ENCODE measurements at regions not wholly inside any gene's neighbourhood (a gene's known extent, or its start where the extent isn't known, plus 50 kb on each side); places are given as distances from the start of the nearest gene placed in this dataset.
A peak's percentile ranks its signal among the peaks of the same experiment; 100 is the strongest.

DNA sequence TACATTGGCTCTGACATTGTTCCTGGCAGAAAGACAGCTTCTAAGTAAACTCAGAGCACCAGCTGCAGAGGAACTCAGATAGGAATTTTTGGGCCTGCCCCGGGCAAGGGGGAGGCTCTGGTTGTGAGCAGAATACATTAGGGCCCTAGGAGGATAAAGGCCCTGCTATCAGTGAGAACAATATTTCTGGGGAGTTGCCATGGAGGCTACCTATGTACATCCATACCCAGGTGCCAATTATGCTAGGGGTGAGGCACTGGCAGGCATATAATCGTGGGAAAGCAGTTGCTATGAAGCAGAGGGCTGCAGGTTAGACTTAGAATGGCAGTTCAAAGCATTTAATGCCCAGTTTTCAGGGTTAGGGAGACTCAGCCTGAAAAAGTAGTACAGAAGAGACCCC, 273.5 kb upstream of the EDA2R start:
- no peak overlapping the region for H3K27ac ChIP-seq
- no peak for TF ChIP-seq ZFX (IDR thresholded peaks at IDR 0.05; ENCODE audit: borderline replicate concordance)

DNA sequence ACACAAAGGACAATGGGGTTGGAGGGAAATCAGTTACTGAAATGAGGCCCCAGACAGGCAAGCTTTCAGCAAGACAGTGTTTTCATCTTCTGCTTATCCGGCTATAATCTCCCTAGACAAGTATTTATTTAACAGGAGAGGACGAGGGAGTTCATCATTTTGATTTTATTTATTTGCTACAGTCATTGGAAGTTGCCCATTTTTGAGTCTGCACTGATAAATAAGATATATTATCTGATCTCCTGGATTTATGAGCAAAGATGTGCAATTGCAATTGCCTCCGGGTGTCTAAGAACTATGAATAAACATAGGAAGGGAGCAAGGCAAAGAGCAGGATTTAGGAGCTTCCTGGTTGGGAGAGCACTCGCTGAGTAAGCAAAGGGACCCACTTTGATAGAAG, 263.2 kb upstream of the EDA2R start:
- H3K27ac ChIP-seq, result peak overlapping the region; percentile 84
- TF ChIP-seq, protein P1, sequence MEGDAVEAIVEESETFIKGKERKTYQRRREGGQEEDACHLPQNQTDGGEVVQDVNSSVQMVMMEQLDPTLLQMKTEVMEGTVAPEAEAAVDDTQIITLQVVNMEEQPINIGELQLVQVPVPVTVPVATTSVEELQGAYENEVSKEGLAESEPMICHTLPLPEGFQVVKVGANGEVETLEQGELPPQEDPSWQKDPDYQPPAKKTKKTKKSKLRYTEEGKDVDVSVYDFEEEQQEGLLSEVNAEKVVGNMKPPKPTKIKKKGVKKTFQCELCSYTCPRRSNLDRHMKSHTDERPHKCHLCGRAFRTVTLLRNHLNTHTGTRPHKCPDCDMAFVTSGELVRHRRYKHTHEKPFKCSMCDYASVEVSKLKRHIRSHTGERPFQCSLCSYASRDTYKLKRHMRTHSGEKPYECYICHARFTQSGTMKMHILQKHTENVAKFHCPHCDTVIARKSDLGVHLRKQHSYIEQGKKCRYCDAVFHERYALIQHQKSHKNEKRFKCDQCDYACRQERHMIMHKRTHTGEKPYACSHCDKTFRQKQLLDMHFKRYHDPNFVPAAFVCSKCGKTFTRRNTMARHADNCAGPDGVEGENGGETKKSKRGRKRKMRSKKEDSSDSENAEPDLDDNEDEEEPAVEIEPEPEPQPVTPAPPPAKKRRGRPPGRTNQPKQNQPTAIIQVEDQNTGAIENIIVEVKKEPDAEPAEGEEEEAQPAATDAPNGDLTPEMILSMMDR (IDR thresholded peaks at IDR 0.05), result no peak
- no peak for TF ChIP-seq ZFX (IDR thresholded peaks at IDR 0.05; ENCODE audit: borderline replicate concordance)

- TF ChIP-seq, protein P1 (IDR thresholded peaks at IDR 0.05), result no peak
- no peak for TF ChIP-seq ZFX (IDR thresholded peaks at IDR 0.05; ENCODE audit: borderline replicate concordance)
- peak overlapping the region; percentile 84 for H3K27ac ChIP-seq
These were observed 262.0 kb upstream of the EDA2R start for GRCh38 chrX:66900886-66901285.

DNA sequence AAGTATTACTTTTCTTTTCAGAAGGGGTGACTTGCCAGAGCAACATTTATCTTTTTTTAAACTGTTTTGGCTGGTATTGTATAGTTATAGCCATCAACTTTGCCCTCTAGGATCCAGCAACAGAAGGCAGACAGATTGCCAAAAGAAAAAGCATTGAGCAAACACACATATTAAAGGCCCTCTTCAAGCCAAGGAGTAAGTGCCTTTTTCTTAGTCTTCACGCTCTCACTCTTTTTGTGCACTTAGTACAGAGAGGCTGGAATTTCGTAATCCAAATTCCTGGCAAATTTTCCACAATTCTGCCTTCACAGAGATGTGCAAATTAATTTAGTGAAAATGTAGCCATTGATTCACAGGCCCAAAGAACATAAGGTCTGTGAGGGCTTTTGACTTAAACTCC, 253.1 kb upstream of the EDA2R start:
- no peak for TF ChIP-seq ZFX (IDR thresholded peaks at IDR 0.05; ENCODE audit: borderline replicate concordance)
- TF ChIP-seq, protein P1 (IDR thresholded peaks at IDR 0.05), result no peak
- no peak overlapping the region for H3K27ac ChIP-seq

- no peak overlapping the region for H3K27ac ChIP-seq
- TF ChIP-seq, protein P1 (IDR thresholded peaks at IDR 0.05), result no peak
- TF ChIP-seq ZFX (IDR thresholded peaks at IDR 0.05; ENCODE audit: borderline replicate concordance), result no peak
These were observed 250.5 kb upstream of the EDA2R start for GRCh38 chrX:66889418-66889817.

DNA sequence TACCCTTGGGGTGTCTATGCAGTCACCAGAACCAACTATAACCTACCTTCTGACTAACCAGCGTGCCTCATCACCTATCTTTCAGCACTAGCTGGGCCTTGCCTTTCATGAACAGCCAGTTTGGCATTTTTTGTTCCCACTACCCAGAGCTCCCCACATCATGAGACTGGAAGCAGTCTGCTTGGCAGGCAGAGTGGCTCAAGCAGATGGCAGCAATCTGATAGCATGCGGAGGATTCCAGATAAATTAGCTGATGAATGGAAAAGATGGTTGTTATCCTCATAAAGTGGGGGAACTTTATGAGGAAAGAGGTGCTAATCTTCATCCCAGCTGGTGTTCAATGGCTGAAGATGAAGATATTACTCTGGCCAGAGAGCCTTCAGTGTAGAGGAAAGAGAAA, 243.2 kb upstream of the EDA2R start:
- H3K27ac ChIP-seq, result no peak overlapping the region
- TF ChIP-seq, protein P1 (IDR thresholded peaks at IDR 0.05), result no peak
- TF ChIP-seq ZFX (IDR thresholded peaks at IDR 0.05; ENCODE audit: borderline replicate concordance), result no peak

- TF ChIP-seq, protein P1 (IDR thresholded peaks at IDR 0.05), result no peak
- no peak for TF ChIP-seq ZFX (IDR thresholded peaks at IDR 0.05; ENCODE audit: borderline replicate concordance)
- no peak overlapping the region for H3K27ac ChIP-seq
These were observed 237.9 kb upstream of the EDA2R start for GRCh38 chrX:66876776-66877175.

DNA sequence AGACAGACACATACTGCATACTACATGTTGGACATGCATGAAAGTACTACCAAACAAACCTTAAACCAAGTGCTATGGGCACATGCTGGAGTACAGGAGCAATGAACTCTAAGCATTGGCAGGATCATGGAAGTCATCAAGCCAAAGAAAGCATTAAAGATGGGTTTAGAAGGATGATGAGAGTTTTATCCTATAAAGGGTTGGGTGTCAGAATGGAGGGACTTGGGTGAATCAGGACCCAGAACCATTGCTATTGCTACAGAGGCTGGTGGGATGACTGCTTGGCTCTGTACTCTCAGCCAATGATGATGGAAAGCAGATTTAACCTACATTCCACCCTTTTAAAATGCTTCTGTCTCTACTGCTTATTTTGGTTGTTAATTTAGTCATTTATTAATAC, 233.9 kb upstream of the EDA2R start:
- TF ChIP-seq, protein P1 (IDR thresholded peaks at IDR 0.05), result no peak
- no peak for TF ChIP-seq ZFX (IDR thresholded peaks at IDR 0.05; ENCODE audit: borderline replicate concordance)
- no peak overlapping the region for H3K27ac ChIP-seq
